ENCODE measurements at regions not wholly inside any gene's neighbourhood (a gene's known extent, or its start where the extent isn't known, plus 50 kb on each side); places are given as distances from the start of the nearest gene placed in this dataset.

GRCh38 chr10:100628061-100628460 is 92.3 kb downstream of the HIF1AN start:
- no peak for ATAC-seq (ENCODE audit: low read depth)
- Histone ChIP-seq H3K4me3 (ENCODE audit: severe bottlenecking) (no peak overlapping the region), H3K9me3 (ENCODE audit: severe bottlenecking) (no peaks in the 10 kb centered on the region), H3K36me3 (ENCODE audit: low read depth) (no peaks in the 10 kb centered on the region), H3K27me3 (ENCODE audit: insufficient read depth, poor library complexity, severe bottlenecking) (peaks cover 33% of the 10 kb centered on the region), H3K27ac (ENCODE audit: poor library complexity, severe bottlenecking) (no peak overlapping the region), H3K4me1 (ENCODE audit: insufficient read depth, poor library complexity, severe bottlenecking) (no peaks in the 10 kb centered on the region)
- no peak for DNase-seq (ENCODE audit: low spot score)
- TF ChIP-seq, protein P1, sequence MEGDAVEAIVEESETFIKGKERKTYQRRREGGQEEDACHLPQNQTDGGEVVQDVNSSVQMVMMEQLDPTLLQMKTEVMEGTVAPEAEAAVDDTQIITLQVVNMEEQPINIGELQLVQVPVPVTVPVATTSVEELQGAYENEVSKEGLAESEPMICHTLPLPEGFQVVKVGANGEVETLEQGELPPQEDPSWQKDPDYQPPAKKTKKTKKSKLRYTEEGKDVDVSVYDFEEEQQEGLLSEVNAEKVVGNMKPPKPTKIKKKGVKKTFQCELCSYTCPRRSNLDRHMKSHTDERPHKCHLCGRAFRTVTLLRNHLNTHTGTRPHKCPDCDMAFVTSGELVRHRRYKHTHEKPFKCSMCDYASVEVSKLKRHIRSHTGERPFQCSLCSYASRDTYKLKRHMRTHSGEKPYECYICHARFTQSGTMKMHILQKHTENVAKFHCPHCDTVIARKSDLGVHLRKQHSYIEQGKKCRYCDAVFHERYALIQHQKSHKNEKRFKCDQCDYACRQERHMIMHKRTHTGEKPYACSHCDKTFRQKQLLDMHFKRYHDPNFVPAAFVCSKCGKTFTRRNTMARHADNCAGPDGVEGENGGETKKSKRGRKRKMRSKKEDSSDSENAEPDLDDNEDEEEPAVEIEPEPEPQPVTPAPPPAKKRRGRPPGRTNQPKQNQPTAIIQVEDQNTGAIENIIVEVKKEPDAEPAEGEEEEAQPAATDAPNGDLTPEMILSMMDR (IDR thresholded peaks at IDR 0.05; ENCODE audit: poor library complexity, severe bottlenecking): no peak

GRCh38 chr10:100631192-100631591 is 95.4 kb downstream of the HIF1AN start:
- DNase-seq (ENCODE audit: low spot score): no peak
- Histone ChIP-seq H3K27ac (ENCODE audit: poor library complexity, severe bottlenecking) (no peak overlapping the region), H3K36me3 (ENCODE audit: low read depth) (no peaks in the 10 kb centered on the region), H3K4me1 (ENCODE audit: insufficient read depth, poor library complexity, severe bottlenecking) (no peaks in the 10 kb centered on the region), H3K4me3 (ENCODE audit: severe bottlenecking) (no peak overlapping the region), H3K27me3 (ENCODE audit: insufficient read depth, poor library complexity, severe bottlenecking) (peaks cover 16% of the 10 kb centered on the region), H3K9me3 (ENCODE audit: severe bottlenecking) (no peaks in the 10 kb centered on the region)
- TF ChIP-seq, protein P1 (IDR thresholded peaks at IDR 0.05; ENCODE audit: poor library complexity, severe bottlenecking): no peak
- no peak for ATAC-seq (ENCODE audit: low read depth)

- TF ChIP-seq, protein P1 (IDR thresholded peaks at IDR 0.05; ENCODE audit: poor library complexity, severe bottlenecking): no peak
- no peak overlapping the region for H3K4me3 ChIP-seq (ENCODE audit: severe bottlenecking)
- H3K27ac ChIP-seq (ENCODE audit: poor library complexity, severe bottlenecking): no peak overlapping the region
- H3K27me3 ChIP-seq (ENCODE audit: insufficient read depth, poor library complexity, severe bottlenecking): peaks cover 16% of the 10 kb centered on the region
- no peaks in the 10 kb centered on the region for H3K4me1 ChIP-seq (ENCODE audit: insufficient read depth, poor library complexity, severe bottlenecking)
- no peaks in the 10 kb centered on the region for H3K9me3 ChIP-seq (ENCODE audit: severe bottlenecking)
- H3K36me3 ChIP-seq (ENCODE audit: low read depth): no peaks in the 10 kb centered on the region
- ATAC-seq (ENCODE audit: low read depth): no peak
- DNase-seq (ENCODE audit: low spot score): no peak
These were observed 96.3 kb downstream of the HIF1AN start for GRCh38 chr10:100632027-100632426.

- no peaks in the 10 kb centered on the region for H3K9me3 ChIP-seq (ENCODE audit: severe bottlenecking)
- H3K4me3 ChIP-seq (ENCODE audit: severe bottlenecking): no peak overlapping the region
- no peaks in the 10 kb centered on the region for H3K36me3 ChIP-seq (ENCODE audit: low read depth)
- TF ChIP-seq, protein P1 (IDR thresholded peaks at IDR 0.05; ENCODE audit: poor library complexity, severe bottlenecking): no peak
- H3K27me3 ChIP-seq (ENCODE audit: insufficient read depth, poor library complexity, severe bottlenecking): peaks cover 35% of the 10 kb centered on the region
- no peak for DNase-seq (ENCODE audit: low spot score)
- no peak overlapping the region for H3K27ac ChIP-seq (ENCODE audit: poor library complexity, severe bottlenecking)
- no peaks in the 10 kb centered on the region for H3K4me1 ChIP-seq (ENCODE audit: insufficient read depth, poor library complexity, severe bottlenecking)
- no peak for ATAC-seq (ENCODE audit: low read depth)
These were observed 98.3 kb downstream of the HIF1AN start for GRCh38 chr10:100634034-100634433.

DNA sequence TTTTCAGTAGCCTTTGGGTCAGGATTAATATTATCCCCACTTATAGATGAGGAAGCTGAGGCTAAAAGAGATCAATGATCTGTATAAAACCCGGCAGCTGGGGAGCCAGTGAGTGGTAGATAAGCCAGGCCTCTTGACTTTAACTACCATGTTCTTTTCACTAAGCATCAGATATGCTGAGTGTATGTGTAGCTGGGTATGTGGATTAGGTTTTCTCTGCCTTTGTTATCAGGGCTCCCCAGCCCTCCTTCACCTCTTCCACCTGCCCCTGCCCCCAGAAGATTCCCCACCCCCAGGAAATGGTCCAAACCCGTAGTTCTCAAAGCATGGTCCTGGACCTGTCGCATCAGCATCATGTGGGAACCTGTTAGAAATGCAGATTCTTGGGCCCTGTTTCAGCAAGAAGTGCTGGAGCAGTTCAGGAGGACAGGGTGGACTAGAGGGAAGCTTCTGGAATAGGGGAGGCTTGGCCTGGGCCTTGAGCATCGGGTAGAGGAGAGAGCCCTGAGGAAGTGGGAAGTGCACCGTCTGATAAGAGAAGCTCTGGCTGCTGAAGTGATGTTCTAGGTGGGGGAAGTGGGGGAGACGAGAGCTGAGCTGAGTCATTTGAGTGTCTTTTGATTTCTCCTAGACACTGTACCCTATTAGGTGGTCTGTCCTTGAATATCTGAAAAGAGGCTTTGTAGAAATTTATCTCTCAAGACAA is 101.3 kb downstream of the HIF1AN start:
- no peak overlapping the region for H3K27ac ChIP-seq (ENCODE audit: poor library complexity, severe bottlenecking)
- no peaks in the 10 kb centered on the region for H3K4me1 ChIP-seq (ENCODE audit: insufficient read depth, poor library complexity, severe bottlenecking)
- DNase-seq (ENCODE audit: low spot score) (no peak), ATAC-seq (ENCODE audit: low read depth) (no peak)
- no peaks in the 10 kb centered on the region for H3K36me3 ChIP-seq (ENCODE audit: low read depth)
- H3K4me3 ChIP-seq (ENCODE audit: severe bottlenecking): no peak overlapping the region
- no peaks in the 10 kb centered on the region for H3K9me3 ChIP-seq (ENCODE audit: severe bottlenecking)
- TF ChIP-seq, protein P1 (IDR thresholded peaks at IDR 0.05; ENCODE audit: poor library complexity, severe bottlenecking): no peak
- peaks cover 43% of the 10 kb centered on the region for H3K27me3 ChIP-seq (ENCODE audit: insufficient read depth, poor library complexity, severe bottlenecking)
